ENCODE measurements at regions not wholly inside any gene's neighbourhood (a gene's known extent, or its start where the extent isn't known, plus 50 kb on each side); places are given as distances from the start of the nearest gene placed in this dataset.

DNA sequence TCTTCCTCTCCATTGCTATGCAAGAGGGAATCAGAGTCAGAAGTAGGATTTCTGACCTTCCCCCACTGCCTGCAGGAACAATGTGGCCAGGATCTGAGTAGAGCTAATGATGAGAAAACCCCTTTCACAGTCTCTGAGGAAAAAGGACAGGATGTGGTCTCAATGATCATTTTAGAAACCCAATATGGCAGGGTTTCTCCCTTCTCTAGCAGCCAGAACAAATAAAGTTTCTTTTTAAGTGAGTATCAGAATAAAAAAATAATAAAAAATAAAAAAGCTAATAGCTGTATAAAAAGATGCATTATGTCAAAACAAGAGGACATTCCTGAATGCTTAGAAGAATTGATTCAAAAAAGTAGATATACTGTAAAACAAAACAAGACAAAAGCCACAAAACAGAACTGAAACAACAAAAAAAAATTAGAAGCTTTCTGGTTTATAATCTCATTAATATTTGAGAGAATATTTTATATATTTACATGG is 1124.9 kb upstream of the ZEB2 start:
- no peak for DNase-seq

DNA sequence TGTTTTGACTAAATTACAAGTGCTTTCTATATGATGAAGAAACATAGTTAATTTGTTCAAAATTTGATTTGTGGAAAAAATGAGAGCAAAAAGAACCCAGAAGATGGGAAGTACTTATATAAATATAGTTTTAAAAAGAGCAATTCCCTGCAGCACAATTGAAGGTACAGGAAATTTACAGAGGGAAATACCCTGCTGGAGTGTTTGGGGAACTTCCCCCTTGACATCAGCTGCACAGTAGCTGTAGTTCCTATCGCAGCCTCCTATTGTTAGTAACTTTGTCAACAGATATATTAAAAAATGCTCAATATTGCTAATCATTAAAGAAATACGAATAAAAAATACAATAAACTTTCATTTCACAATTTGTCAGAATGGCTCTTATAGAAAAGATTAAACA is 1118.8 kb upstream of the ZEB2 start:
- peak; percentile 18 for DNase-seq

GRCh38 chr2:145635706-145636427 is 1115.9 kb upstream of the ZEB2 start:
- no peak for DNase-seq

DNA sequence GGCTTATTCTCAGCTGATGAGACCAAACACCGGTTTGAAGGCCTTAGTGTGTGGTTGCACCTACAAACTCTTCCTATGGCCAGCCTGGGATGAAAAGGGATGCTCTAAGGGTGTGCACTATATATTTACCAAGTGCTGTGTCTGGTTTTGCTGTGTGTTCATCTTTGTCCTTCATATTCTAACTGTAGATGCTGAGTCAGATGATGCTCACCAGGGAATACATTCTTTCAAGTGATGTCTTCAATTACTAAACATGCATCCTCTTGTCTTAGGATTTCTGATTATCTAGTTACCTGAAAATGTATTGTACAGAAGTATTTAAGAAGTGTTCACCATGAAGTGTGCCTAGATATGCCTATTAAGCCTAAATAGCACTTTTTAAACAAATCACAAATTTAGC is 1111.6 kb upstream of the ZEB2 start:
- DNase-seq: no peak

DNA sequence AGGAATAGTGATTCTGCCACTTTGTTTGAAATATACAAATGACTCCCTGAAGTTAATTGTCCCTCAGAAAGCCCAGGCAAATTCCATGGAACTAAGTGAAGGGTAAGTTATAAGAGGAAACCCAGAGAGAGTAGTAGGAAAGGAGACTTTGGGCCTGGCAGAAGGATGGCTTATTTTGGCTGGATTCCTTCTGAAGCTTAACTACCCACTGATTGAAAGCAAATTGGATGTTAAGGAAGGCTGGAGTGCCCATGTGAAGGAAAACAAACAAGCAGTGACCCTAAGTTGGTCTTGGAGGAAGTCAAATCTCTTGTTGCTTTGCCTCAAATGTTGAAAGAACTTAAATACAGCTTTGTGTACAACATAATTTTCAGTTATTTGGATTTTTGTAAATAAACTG is 1106.4 kb upstream of the ZEB2 start:
- DNase-seq: no peak

- DNase-seq: no peak
Observed at GRCh38 chr2:145625111-145625510, 1105.2 kb upstream of the ZEB2 start.

- DNase-seq: no peak
Observed at GRCh38 chr2:145623136-145623535, 1103.2 kb upstream of the ZEB2 start.

- no peak for DNase-seq
Observed at GRCh38 chr2:145622285-145622684, 1102.4 kb upstream of the ZEB2 start.

GRCh38 chr2:145617906-145618305 is 1098.0 kb upstream of the ZEB2 start:
- no peak for DNase-seq

GRCh38 chr2:145617420-145617819 is 1097.5 kb upstream of the ZEB2 start:
- DNase-seq: no peak

DNA sequence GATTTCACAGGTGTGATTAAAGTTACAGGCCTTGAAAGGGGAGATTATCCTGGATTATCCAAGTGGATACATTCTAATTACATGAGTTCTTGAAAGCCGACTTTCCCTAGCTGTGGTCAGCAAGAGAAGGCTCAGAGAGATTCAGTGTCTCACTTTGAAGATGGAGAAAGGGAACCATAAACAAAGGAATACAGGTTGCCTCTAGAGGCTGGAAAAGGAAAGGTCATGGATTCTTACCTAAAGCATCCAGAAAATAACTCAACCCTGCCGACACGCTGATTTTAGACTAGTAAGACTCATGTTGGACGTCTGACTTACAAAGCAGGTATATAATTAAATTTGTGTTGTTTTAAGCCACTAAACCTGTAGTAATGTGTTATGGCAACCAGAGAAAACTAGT is 1095.7 kb upstream of the ZEB2 start:
- no peak for DNase-seq

DNA sequence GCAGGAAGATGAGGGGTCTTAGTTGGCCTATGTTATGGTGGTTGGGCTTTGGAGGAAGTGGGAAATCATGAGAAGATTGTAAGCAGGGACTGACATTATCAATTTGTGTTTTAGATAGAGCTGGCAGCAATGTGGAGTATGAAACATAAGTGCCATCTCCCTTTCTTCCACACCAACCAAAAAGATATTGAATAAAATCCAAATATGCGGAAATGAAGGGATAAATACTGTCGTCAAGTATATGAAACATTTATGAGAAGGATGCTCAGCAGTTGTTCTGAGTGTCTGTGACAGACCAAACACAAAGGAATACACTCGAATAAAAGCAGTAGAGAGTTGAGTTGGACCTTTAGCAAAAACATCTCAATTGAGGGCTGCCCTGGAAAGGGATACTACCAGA is 1090.0 kb upstream of the ZEB2 start:
- no peak for DNase-seq

DNA sequence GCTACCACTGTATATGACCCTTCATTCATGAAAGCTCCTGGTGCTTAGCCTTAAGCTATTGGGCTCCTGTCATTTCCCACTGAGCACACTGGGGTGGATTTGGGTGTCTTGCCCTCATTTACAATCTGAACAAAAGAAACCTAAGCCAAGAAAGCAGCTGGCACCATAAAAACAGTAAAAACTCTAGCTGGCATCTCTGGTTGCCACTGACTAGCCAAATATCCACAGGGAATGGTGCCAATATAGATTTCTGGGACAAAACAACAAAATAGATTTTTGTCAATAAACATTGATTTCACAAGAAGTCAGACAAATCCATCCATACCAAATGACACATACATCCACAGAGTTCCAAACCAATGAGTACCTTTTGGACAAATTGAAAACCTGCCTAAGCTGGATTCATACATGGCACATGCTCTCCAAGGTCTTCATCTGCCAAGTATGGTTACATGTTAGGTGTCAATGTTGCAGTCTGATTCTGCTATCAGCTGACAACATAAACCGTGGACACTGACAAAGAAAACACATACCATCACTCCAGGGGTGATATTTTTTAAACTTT is 1081.5 kb upstream of the ZEB2 start:
- no peak for DNase-seq

DNA sequence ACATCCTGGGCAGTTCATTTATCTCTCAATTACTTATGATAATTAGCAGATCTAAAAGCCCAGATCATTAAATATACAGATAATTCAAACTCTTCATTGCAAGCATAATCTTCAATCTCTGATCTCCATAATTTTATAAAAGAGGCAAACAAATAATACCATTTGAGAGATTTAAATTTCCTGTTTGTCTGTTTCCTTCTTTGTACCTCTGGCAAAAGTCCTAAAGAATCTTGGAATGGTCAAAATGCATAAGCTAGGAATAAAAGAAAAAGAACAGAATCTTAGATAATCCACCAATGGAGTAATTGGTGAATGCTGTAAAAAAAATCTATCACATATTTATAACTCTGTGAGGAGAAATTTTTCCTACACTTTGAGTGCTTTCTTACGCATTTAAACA is 1080.9 kb upstream of the ZEB2 start:
- no peak for DNase-seq

DNA sequence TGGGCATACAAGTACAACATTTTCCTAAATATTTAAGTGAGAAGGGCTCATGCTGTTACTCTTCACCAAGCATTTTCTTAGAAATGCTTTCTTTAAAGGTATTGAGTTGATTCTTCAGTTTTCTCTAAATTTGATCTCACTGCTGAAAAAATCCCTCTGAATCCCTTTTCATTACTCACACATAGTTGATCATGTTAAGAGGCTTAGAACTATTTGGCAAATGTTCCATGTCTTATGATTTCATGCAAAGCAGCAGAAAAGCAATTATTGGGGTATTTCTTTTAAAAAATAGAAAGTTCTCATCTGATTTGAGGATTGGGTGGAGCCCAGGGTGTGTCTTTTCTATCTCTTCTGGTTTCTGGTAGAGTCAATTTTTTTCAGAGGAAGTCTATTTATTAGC is 1079.8 kb upstream of the ZEB2 start:
- no peak for DNase-seq

- no peak for DNase-seq
Observed at GRCh38 chr2:145598434-145598833, 1078.5 kb upstream of the ZEB2 start.

GRCh38 chr2:145597809-145598208 is 1077.9 kb upstream of the ZEB2 start:
- no peak for DNase-seq

DNA sequence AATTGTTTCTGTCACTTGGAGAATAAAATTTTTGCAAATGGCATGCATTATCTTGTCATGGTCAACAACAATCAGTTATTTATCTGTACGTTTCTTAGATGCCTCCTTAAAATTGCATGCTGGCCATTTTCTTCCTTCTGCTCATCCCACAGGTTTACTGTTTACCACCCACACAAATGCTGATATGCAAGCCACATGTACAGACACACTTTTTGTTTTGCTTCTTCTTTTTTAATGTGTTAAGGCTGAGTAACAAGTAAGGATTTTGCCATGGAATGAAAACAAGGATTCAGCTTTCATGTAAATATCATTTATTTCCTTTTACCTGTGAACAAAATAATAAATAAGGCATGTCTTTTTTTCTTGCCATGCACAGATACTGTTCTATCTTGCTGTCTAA is 1077.1 kb upstream of the ZEB2 start:
- no peak for DNase-seq

GRCh38 chr2:145596416-145596815 is 1076.5 kb upstream of the ZEB2 start:
- DNase-seq: no peak

DNA sequence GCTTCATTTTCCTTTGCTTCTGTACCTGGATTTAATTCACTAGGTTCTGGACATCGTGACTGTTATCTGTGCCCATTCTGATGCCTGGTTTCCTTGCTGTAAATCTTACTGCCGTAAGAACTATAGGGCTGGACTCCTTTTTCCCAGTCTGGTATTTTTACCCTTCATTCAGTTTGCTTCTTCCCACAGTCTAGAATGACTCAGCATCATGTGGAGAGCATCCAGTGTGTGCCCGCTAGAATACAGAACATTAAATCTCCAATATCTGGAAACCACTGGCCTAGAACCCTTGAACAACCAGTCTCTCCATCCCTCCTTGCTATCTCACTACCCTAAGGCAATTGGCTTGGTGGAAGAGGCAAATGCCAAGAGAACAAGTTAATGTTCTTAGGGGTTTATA is 1075.4 kb upstream of the ZEB2 start:
- no peak for DNase-seq

DNA sequence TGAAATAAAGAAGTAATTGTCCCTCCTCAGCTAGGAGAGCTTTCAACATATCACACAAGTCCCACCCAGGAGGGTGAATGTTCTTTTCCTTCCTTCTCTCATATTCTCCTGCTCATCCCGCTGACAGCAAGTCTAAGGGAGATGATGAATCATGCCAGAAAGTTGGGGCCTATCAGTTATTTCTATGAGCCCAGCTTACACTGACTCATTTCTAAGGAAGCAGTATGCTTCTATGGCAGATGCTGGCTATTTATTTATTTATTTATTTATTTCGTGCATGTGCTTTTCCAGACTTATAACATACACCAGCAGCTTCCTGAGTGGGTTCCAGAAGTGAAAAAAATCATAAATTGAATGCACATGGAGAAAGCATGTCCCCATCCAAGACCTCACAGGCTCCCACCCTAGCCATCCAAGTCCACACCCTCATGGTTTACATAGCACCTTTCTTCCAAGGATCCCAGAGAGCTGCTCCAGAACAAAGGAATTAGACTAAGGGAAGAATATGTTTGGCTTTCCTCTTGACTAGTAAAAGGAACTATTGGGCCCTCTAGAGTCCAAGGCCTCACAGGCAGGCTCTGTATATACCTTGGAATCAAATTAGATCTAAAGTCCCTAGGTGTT is 1074.2 kb upstream of the ZEB2 start:
- DNase-seq: no peak

DNA sequence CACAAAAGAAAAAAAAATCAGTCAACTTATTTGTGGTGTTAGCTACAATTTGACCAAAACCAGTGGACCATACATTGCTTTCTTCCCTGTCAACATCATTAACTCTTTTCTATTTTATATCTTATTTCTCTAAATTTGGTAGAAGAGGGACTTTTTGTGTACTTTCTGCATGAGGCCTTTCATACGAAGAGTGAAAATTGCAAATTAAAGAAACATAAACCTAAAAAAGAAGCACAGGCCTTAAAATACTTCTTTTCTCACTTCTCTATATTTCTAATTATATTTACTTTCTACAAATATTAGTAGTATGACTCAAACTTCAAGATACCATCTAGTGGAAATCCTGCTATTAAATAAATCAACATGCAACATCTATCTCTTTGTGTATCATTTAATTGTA is 1073.4 kb upstream of the ZEB2 start:
- no peak for DNase-seq

- DNase-seq: no peak
Observed at GRCh38 chr2:145592361-145592760, 1072.4 kb upstream of the ZEB2 start.

- no peak for DNase-seq
Observed at GRCh38 chr2:145591109-145591809, 1071.3 kb upstream of the ZEB2 start.
